ENCODE measurements at regions not wholly inside any gene's neighbourhood (a gene's known extent, or its start where the extent isn't known, plus 50 kb on each side); places are given as distances from the start of the nearest gene placed in this dataset.

DNA sequence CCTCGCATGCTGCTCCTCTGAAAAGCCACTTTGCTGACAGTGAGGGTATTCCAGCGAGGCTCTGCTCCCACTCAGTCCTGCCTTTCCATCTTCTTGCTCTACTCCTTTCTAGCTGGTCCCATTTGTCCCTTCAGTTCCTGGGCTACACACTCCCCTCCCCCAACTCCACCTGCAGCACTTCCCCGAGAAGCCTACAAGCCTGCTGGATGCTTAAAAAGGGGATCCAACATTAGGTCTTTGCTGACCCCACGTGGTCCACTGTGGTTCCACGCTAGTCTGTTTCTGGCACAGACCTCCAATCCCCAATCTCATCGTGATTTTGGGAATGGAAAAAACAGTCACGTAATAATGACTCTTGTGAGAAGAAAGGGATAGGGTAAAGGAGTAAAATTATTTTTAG lies 121.6 kb upstream of the SNX19 start:
- Histone ChIP-seq H3K27me3 (no peaks in the 10 kb centered on the region), H3K9me3 (no peaks in the 10 kb centered on the region), H3K27ac (no peak overlapping the region), H3K4me3 (no peak overlapping the region), H3K4me1 (no peaks in the 10 kb centered on the region), H3K36me3 (no peaks in the 10 kb centered on the region)
- no peak for TF ChIP-seq POLR2A (IDR thresholded peaks at IDR 0.05)
- TF ChIP-seq, protein P1, sequence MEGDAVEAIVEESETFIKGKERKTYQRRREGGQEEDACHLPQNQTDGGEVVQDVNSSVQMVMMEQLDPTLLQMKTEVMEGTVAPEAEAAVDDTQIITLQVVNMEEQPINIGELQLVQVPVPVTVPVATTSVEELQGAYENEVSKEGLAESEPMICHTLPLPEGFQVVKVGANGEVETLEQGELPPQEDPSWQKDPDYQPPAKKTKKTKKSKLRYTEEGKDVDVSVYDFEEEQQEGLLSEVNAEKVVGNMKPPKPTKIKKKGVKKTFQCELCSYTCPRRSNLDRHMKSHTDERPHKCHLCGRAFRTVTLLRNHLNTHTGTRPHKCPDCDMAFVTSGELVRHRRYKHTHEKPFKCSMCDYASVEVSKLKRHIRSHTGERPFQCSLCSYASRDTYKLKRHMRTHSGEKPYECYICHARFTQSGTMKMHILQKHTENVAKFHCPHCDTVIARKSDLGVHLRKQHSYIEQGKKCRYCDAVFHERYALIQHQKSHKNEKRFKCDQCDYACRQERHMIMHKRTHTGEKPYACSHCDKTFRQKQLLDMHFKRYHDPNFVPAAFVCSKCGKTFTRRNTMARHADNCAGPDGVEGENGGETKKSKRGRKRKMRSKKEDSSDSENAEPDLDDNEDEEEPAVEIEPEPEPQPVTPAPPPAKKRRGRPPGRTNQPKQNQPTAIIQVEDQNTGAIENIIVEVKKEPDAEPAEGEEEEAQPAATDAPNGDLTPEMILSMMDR (IDR thresholded peaks at IDR 0.05): no peak
- TF ChIP-seq POLR2AphosphoS5 (IDR thresholded peaks at IDR 0.05; ENCODE audit: insufficient read depth in 1 of 2, low read depth in 1 of 2): no peak
- no peak for DNase-seq (ENCODE audit: extremely low spot score in 2 of 2)
- intact Hi-C loops (cut with DNase I): no loop called here

DNA sequence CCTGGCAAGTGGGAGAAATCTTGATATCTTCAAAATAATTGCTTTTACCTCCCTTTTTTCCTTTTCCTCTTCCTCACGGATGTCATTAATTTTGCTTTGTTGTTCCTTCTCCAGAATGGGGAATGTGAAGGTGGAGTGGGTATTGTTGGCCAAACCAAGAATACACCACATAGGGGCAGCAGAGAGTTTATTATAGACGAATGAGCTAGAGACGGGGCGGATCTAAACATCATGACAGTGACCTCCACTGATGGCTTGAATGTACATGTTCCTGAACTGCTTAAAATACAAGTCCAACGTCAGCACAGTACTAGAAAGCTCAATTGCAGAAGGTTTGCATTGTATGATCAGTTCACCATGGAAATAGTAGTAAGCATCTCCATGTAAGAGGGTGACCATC lies 122.3 kb upstream of the SNX19 start:
- Histone ChIP-seq H3K27ac (no peak overlapping the region), H3K4me1 (no peaks in the 10 kb centered on the region), H3K27me3 (no peaks in the 10 kb centered on the region), H3K9me3 (no peaks in the 10 kb centered on the region), H3K4me3 (no peak overlapping the region), H3K36me3 (no peaks in the 10 kb centered on the region)
- no peak for TF ChIP-seq POLR2AphosphoS5 (IDR thresholded peaks at IDR 0.05; ENCODE audit: insufficient read depth in 1 of 2, low read depth in 1 of 2)
- TF ChIP-seq, protein P1 (IDR thresholded peaks at IDR 0.05): no peak
- no peak for TF ChIP-seq POLR2A (IDR thresholded peaks at IDR 0.05)
- intact Hi-C loops (cut with DNase I): no loop called here
- DNase-seq (ENCODE audit: extremely low spot score in 2 of 2): no peak

DNA sequence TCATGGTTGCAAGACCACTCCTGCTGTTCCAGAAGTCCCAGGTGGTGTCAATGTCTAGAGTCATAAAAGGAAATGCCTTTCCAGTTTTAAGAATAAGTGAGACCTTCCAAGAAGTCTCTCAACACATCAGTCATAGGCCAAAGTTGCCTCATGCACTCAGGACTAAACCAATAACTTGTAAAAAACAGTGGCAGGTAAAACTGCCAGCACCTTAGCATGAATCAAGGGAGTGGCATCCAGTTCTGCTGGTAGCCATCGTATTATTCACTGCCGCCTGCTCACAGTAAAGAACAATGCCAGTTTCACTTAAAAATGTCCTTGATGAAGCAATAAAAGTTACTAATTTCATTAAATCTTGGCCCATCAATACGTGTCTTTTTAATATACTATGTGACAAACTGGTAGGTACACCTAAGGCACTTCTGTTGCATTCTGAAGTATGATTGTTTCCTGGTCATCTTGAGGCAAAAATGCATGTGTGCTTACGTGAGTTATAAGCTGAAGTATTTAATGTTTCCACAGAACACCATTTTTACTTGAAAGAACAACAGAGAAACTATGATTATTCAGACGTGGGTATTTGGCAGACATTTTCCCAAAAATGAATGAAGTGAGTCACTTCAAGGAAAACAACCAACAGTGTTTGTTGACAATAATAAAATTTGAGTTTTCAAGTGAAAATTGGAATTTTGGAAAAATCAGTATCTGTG lies 125.2 kb upstream of the SNX19 start:
- Histone ChIP-seq H3K4me1 (no peaks in the 10 kb centered on the region), H3K9me3 (no peaks in the 10 kb centered on the region), H3K36me3 (no peaks in the 10 kb centered on the region), H3K27ac (no peak overlapping the region), H3K27me3 (no peaks in the 10 kb centered on the region), H3K4me3 (no peak overlapping the region)
- intact Hi-C loops (cut with DNase I): no loop called here
- no peak for DNase-seq (ENCODE audit: extremely low spot score in 2 of 2)
- TF ChIP-seq POLR2A (IDR thresholded peaks at IDR 0.05): no peak
- TF ChIP-seq, protein P1 (IDR thresholded peaks at IDR 0.05): no peak
- TF ChIP-seq POLR2AphosphoS5 (IDR thresholded peaks at IDR 0.05; ENCODE audit: insufficient read depth in 1 of 2, low read depth in 1 of 2): peak in 1 of 2 donors; percentile 37

DNA sequence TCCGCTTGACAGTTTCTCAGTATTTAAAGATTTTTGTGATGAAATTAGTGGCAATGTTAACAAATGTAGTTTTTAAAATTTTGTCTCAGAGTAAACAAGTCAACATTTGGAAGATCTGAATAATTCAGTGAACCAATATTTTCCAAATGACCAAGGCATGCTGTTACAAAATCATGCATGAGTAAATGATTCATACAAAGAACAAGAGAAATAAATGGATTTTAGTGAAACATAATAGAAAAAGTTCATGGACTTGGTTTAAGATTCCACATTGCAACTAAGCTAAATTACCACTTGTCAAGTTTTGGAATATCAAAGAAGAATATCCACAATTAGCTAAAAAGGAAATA lies 125.7 kb upstream of the SNX19 start:
- no peak for DNase-seq (ENCODE audit: extremely low spot score in 2 of 2)
- TF ChIP-seq POLR2A (IDR thresholded peaks at IDR 0.05) (no peak), POLR2AphosphoS5 (IDR thresholded peaks at IDR 0.05; ENCODE audit: insufficient read depth in 1 of 2, low read depth in 1 of 2) (no peak)
- TF ChIP-seq, protein P1 (IDR thresholded peaks at IDR 0.05): no peak
- Histone ChIP-seq H3K36me3 (no peaks in the 10 kb centered on the region), H3K9me3 (no peaks in the 10 kb centered on the region), H3K4me1 (no peaks in the 10 kb centered on the region), H3K27ac (no peak overlapping the region), H3K27me3 (no peaks in the 10 kb centered on the region), H3K4me3 (no peak overlapping the region)
- intact Hi-C loops (cut with DNase I): no loop called here

DNA sequence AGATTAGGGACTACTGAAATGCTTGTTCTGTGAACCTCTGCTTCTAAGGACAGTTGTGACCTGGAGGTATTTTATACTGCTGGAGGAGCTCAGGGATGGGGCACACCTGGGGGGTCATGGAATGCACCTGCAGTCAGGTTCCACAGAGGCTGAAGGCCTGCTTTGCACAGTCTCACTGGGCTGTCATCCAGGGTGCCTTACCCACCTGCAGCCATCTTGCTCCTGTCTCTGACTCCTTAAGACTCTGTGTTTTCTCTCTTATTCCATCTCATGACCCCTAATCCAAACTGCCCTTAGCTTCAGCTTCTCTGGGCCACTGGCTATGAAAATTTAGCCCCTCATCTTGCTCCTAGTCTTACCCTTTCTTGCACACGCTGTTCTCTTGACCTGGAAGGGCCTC lies 127.0 kb upstream of the SNX19 start:
- H3K4me1 ChIP-seq: no peaks in the 10 kb centered on the region
- intact Hi-C loops (cut with DNase I): no loop called here
- H3K36me3 ChIP-seq: no peaks in the 10 kb centered on the region
- TF ChIP-seq, protein P1 (IDR thresholded peaks at IDR 0.05): no peak
- TF ChIP-seq POLR2AphosphoS5 (IDR thresholded peaks at IDR 0.05; ENCODE audit: insufficient read depth in 1 of 2, low read depth in 1 of 2) (no peak), POLR2A (IDR thresholded peaks at IDR 0.05) (no peak)
- DNase-seq (ENCODE audit: extremely low spot score in 2 of 2): no peak
- H3K4me3 ChIP-seq: no peak overlapping the region
- no peaks in the 10 kb centered on the region for H3K9me3 ChIP-seq
- H3K27me3 ChIP-seq: no peaks in the 10 kb centered on the region
- H3K27ac ChIP-seq: no peak overlapping the region
